GM21786 (cell line): ENCODE measurements at regions not wholly inside any gene's neighbourhood (a gene's known extent, or its start where the extent isn't known, plus 50 kb on each side); places are given as distances from the start of the nearest gene placed in this dataset.
A peak's percentile ranks its signal among the peaks of the same experiment; 100 is the strongest.
"Not testable (repeated sequence)": the region's sequence is repeated elsewhere in the genome, so short reads cannot be mapped to it uniquely, and the experiment has no call there.

Source experiments
- ATAC-seq: cut with Tn5 transposase; IDR thresholded peaks from one replicate; pipeline ENCODE4 v1.9.1; 2021; ENCODE audit not compliant: unreplicated experiment

DNA sequence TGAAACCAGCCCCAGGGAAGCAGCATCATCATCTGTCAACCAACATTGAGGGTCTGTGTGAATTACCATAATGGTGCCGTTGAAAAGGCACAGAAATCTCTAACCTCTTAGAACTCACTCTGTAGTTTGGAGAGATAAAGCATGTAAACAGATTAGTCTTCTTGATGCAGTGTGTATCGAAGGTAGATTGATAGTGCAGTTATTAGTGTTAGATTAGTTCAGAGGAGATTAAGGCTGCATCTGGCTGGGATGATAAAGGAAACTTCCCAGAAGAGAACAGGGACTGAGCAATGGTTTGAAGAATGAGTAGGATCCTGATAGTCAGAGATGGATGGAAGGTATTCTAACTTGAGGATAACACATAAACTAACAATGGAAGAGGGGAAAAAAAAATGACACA is 651.5 kb downstream of the TLE1 start:
- ATAC-seq: no peak

DNA sequence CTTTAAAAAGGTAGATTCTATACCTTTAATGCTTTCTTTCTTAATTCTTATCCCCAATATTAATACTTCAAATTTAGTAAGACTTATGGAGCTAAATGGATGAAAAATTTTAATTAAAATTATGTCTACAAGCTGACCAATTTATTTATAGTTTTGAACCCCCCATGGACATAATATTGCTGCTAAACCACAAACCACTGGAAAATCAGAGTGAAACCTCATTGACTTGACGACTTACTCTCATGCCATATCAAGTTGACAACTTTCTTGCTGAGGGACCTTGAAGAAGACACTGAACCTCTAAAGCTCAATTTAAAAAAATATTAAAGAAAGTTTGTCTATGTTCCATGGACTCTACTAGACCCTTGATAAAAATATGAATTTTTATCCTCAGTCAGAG is 653.7 kb downstream of the TLE1 start:
- no peak for ATAC-seq

DNA sequence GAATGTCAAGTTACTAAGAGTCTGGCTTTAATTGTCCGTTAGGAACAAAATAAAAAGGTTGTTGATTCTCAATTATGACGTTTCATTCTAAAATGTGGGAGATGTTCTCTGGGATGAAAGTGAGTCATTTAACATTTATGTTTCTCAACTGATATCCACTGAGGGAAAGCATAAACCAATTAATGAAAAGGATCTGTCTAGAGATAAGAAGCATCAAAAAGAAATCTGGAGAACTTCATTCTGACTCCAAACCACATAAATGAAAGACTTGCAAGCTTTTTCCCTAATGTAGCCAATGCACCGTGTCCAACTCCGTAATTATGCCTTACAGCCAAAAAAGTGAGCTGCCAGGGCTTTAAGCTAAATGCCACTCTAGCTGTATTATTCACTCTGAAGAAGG is 654.2 kb downstream of the TLE1 start:
- no peak for ATAC-seq

DNA sequence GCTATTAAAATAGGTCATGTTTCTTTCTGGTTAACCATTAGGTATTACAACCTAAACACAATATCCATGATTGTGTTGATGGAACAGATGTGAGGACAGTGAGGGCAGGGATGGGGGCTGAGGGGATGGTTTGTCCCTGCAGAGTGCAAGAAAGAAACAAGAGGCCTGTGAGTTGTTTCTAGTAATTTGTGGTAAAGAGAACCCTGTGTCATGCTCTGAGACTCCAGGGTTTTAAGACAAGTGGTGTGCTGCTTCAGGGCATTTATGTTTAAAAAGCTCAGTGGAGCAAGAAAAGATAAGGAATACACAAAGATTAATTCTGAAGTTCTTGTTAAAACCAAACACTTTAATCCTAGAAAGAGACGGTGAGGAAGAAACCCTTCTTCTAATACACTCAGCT is 656.5 kb downstream of the TLE1 start:
- no peak for ATAC-seq

DNA sequence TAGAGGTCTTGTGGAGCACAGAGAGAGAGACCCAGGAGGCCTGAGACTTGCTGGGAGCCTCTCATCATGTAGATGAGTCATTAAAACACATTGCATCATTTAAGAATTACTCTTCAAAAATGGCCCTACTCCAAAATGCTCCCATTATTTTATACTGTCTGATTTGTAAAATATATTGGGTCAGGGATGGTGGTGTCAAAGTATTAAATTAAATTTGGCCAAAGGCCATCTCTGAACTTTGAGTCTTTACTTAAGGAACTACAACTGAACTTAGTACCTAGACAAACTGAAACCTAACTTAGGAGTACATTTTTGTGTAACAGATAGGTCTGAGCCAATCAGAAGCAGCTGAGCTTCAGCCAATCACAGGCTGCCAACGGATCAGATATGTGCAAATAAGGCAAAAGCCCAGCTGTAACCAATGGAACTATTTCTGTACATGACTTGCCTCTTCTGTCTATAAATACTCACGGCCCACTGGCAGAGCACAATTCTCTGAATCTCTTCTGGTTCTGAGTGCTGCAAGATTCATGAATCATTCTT is 657.2 kb downstream of the TLE1 start:
- ATAC-seq: peak; percentile 35

DNA sequence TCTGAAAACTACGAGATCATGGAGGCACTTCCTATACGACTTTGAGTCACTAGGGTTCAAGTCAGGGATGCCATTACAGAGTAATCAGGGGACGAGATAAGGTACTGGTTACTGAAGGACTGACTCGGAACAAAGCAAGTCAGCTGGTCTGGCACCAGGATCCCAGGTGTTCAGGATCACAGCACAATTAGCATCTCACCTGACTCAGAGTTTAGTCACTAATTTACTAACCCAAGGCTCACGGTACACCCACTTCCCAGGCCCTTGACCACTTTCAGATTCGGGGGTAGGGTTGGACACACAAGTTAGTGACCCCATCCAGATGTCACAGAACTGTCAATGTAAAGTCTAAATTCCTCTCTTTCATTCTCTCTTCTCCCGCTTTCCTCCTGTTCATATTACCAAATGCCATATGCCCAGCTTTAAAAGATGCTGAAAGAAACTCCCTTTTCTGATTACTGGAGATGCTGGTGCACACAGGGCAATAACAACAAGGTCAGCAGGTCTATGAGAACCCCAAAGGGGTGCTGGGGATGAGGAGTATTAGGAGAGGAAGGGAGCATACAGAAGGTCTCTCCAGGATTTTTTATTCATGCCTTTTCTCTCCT is 657.8 kb downstream of the TLE1 start:
- no peak for ATAC-seq

DNA sequence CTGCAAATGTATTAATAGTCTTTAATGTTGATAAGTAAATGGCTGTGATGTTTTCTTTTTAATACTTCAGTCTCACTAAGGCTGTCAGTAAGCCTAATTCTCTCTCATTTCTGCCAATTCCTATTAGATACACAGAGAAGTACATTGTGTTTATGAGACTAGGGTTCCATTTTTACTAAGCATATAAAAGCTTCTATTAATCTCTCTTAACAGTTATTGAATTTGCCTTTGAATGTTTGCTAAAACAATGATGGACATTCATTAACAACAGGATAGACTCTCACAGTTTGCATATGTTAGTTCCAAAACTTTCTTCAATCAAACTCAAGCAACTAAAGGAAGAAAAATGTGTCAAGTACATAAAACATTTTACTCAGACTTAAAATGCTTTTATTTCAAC is 659.3 kb downstream of the TLE1 start:
- no peak for ATAC-seq

DNA sequence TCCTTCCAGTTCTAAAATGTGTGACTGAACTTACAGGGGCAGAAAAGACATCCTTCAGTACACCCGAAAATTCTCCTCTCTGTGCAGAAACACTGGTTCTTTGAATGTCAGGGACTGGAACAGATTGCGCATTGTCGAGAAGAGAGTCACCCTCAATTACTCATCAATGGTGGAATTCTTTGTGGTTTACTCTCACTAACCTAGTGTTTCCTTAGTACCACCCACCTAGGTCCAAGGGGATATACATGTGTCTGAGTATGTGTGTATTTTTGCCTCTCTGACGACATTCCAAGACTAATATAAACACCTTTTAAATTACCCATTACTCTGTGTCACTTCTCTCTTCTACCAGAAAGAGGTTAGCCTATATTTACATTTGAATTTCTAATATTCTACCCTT is 660.8 kb downstream of the TLE1 start:
- ATAC-seq: no peak

DNA sequence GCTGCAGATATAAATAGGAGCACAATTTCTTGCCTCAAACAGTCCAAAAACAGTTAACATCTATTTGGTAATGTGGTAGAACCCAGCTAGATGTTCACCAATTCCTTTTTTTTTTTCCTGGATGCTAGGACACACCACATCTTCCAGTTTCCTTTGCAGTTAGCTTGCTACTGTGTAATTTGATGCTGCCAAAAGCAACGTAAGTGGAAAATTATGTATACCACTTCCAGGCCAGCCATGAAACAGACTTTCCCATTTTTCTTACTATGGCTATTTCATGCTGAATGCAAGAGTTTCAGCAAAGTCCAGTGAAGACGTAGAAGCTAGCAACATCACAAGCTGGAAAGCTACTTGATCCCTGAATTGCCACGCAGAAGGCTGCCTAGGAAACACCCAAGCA is 667.2 kb downstream of the TLE1 start:
- ATAC-seq: no peak

DNA sequence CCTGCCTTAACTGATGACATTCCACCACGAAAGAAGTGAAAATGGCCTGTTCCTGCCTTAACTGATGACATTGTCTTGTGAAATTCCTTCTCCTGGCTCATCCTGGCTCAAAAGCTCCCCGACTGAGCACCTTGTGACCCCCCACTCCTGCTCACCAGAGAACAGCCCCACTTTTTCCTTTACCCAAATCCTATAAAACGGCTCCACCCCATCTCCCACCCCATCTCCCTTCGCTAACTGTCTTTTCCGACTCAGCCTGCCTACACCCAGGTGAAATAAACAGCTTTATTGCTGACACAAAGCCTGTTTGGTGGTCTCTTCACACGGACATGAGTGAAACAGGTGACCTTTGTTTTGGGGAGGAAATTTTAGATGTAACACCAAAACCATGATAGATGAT is 674.4 kb downstream of the TLE1 start:
- ATAC-seq: not testable (repeated sequence)

DNA sequence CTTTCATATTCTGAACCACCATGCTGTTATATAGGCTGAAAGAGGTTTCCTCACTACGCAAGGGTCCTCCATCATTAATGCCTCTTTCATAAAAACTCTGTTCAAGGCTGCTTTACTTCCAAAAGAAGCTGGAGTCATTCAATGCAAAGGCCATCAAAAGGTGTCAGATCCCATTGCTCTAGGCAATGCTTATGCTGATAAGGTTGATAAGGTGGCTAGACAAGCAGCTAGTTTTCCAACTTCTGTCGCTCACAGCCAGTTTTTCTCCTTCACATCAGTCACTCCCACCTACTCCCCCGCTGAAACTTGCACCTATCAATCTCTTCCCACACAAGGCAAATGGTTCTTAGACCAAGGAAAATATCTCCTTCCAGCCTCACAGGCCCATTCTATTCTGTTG is 676.2 kb downstream of the TLE1 start:
- ATAC-seq: not testable (repeated sequence)

DNA sequence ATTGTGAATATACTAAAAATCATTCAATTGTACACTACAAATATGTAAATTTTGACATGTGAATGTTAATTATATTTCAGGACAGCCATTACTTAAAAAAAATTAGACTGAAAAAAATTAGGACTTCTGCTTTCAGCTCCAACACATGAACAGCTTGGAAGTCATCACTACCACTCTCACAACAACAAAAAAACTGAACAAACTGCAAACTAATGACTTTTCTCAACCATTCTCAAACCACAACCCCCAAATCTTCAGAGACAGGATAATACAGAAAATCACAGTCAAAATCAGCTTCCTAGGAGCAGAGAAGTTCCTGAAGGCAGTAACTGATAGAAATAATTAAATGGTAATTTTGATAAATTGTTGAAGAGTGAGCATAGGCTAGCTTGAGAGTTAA is 686.4 kb downstream of the TLE1 start:
- no peak for ATAC-seq

DNA sequence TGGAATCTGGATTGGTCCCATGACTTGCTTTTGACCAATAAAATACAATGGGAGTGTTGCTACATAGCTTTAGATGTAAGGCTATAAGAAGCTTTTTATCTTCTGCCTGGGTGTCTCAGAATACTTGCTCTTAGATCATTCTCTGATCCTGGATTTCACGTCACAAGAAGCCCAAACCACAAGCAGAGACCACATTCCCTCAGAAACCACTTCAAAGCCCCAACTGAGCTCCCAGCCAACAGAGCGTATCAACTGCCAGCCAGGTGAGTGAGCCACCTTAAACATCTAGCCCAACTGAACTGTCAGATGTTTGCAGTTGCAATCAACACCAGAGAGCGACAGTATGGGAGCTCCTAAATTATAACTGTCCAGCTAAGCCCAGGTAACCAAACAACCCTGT is 687.1 kb downstream of the TLE1 start:
- no peak for ATAC-seq

DNA sequence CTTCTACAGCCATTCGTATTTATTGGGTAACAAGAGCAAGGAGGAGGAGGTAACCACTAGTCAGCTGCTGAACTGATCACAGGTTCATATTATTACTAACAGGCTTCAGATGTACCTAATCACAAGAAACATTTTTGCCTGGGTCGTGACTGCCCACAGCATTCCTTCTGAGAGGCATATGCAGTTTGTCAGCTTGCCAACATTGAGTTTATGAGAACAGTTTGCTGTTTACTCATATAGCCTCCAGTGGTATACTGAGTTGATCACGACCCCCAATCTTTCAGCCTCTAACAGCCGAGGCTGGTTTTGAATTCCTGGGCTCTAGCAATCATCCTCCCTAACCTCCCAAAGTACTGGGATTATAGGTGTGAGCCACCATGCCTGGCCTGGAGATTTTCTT is 693.6 kb downstream of the TLE1 start:
- ATAC-seq: no peak

DNA sequence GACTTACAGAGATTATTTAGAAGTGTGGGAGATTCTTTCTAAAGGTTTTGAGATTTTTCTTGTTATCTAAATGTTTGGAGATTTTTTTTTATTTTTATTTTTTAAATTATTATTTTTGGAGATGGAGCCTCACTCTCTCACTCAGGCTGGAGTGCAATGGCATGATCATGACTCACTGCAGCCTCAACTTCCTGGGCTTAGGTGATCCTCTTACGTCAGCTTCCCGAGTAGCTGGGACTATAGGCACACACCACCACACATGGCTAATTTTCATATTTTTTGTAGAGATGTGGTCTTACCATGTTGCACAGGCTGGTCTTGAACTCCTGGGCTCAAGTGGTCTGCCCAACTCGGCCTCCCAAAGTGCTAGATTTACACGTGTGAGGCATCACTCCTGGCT is 694.5 kb downstream of the TLE1 start:
- no peak for ATAC-seq

DNA sequence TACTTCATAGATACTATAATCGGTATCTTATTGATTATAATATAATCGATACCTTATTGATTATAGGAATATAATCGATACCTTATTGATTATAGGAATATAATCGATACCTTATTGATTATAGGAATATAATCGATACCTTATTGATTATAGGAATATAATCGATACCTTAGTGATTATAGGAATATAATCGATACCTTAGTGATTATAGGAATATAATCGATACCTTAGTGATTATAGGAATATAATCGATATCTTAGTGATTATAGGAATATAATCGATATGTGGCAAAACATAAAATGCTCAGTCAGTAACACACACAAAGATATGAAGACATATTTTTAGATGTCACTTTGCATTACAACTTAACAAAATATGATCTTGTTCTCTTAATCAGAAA is 703.8 kb downstream of the TLE1 start:
- not testable (repeated sequence) for ATAC-seq

DNA sequence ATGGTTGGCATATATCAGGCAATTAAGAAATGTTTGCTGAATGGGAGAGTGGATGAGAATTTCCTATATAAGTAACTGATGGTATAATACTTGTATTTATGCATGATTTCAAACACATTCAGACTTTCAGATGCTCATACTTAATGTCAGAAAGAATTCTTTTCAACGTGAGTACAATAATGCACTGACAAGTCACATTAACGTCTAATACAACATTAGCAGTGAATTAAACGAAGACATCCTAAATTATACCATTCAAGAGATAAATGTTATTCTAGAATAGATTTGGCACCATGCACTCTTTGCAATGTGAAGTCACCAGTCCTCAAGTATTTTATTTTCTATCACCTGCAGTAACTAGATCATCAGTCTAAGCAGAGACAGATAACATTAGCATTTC is 712.9 kb downstream of the TLE1 start:
- no peak for ATAC-seq

DNA sequence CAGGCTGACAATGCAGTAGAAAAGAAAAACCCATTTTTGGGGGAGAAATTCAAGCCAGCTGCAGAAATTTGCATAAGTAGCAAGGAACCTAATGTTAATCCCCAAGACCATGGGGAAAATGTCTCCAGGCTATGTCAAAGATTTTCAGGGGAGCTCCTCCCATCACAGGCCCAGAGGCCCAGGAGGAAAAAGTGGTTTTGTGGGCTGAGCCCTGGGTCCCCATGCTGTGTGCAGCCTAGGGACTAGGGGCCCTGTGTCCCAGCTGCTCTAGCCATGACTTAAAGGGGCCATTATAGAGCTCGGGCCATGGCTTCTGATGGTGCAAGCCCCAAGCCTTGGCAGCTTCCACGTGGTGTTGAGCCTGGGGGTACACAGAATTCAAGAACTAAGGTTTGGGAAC is 719.0 kb downstream of the TLE1 start:
- not testable (repeated sequence) for ATAC-seq

DNA sequence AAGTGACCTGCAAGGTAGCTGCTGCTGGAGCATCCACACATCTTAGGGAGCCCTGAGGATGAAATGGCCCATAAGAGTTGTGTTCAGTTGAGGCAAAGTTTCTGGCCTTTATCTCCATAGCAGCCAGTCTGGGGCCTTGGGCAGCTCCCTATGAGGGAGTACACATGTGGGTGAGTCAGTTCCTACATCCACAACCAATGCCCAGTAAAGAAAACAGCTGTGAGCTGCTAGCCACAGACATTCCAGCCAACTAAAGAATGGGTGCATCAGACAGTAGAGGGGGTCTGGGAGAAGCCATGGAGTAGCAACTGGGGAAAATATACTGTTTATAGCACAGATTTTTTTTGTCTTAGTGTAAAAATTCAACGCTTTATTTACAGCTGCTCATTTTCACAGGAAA is 720.7 kb downstream of the TLE1 start:
- ATAC-seq: no peak

DNA sequence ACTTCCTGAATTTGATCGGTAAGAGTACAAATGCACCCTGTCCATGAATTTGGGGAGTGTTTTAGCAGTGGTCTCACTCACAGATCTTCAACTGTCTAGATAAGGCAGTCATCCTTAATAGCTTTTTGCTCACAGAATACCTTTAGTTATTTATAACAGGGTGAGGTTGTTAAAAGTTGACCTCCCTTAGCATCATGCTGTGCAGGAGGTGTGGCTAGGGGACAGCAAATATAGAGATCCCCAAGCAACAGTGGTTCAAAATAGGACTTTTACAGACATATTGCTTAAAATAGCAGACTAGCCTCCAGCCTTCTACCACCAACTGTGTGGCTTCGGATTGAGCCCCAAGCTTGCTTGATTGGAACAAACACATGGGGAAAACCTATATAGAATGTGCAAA is 724.4 kb downstream of the TLE1 start:
- no peak for ATAC-seq

DNA sequence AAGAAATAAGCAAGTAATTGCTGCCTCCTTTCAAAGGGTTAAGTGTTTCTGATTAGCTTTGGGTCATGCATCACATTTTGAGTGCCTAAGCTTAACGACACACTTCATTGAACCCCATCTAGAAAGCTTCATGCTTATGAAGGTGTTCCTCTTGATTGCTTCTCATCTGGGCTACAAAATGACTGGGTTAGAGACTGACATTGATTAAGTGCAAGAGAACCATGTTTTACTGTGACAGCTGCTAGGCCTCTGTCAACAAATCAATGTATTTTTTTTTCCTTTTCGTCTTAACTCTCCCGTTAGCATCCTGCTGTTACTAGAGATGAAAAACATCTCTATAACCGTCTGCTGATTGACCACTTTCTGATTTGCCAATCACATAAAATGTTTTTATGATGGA is 725.0 kb downstream of the TLE1 start:
- ATAC-seq: no peak

DNA sequence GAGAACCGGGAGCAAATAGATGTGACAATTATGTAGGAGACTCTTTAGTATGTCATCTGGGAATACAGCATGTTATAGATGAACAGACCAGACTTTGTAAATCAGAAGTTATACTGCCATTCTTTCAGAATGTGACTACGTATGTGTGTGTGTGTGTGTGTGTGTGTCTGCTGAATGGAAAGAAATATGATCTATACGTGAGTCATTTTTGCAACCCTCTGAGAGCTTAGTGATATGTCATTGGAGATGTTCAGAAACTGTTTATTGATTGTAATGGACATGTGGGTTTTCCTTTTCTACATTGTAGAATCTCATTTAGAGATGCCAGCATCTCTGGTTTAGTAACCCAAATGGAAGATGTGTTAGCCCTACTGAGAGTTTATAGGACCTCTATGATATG is 731.5 kb downstream of the TLE1 start:
- no peak for ATAC-seq

DNA sequence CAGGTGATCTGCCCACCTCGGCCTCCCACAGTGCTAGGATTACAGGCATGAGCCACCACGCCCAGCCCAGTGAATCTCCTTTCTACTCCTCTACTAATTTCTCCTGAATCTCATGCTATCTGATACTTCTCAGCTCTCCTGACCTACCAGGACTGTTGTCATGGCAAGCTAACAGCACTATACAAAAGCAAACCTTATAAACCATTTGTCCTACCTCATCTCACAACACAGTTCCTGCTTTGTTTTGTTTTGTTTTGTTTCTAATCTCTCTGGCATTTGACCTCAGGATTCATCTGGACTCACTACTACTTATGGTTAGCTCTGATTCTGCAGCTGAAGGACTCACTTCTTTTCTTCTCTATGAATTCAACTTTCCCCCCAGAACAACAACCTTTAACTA is 734.8 kb downstream of the TLE1 start:
- ATAC-seq: no peak
